Activated CD4-positive, alpha-beta T cell treated with anti-CD3 and anti-CD28 coated beads for 36 hours (primary cell): ENCODE measurements at regions not wholly inside any gene's neighbourhood (a gene's known extent, or its start where the extent isn't known, plus 50 kb on each side); places are given as distances from the start of the nearest gene placed in this dataset.

ENCODE experiments used
- ATAC-seq: fragments of 200-7000 bp; cut with Tn5 transposase; one replicate; pipeline ENCODE4 v1.10.0; 2021; ENCODE audit warnings: mild to moderate bottlenecking, moderate library complexity
- CTCF ChIA-PET: fragments of 350-600 bp; sonication (Branson Sonifier 250); formaldehyde crosslinking; loops from one replicate; lab custom pipeline; 2021; ENCODE audit warnings: antibody characterized with exemption; lab: Charles Lee
- POLR2A ChIA-PET: fragments of 350-600 bp; sonication (Branson Sonifier 250); formaldehyde crosslinking; loops from one replicate; lab custom pipeline; 2021; ENCODE audit warnings: antibody characterized with exemption, inconsistent platforms; lab: Charles Lee
- DNase-seq: peaks from one replicate; pipeline ENCODE4 v3.0.0-alpha.2; 2020
- H3K27ac Mint-ChIP-seq: one replicate; pipeline ENCODE4 v1.8.0; 2021; ENCODE audit warnings: mixed read lengths
- H3K27me3 Mint-ChIP-seq: one replicate; pipeline ENCODE4 v1.8.0; 2021; ENCODE audit warnings: mixed read lengths
- H3K36me3 Mint-ChIP-seq: one replicate; pipeline ENCODE4 v1.8.0; 2021; ENCODE audit warnings: low read depth, mixed read lengths
- H3K4me1 Mint-ChIP-seq: one replicate; pipeline ENCODE4 v1.8.0; 2021; ENCODE audit warnings: mixed read lengths
- H3K4me3 Mint-ChIP-seq: one replicate; pipeline ENCODE4 v1.8.0; 2021; ENCODE audit warnings: mild to moderate bottlenecking, moderate library complexity, mixed read lengths
- H3K9me3 Mint-ChIP-seq: one replicate; pipeline ENCODE4 v1.8.0; 2021; ENCODE audit warnings: low read depth, mixed read lengths
- intact Hi-C, 2 experiments: fragments of 100-400 bp; cut with DNase I in 1 of 2; cut with micrococcal nuclease in 1 of 2; formaldehyde crosslinking; loops; one replicate each; pipeline versions ENCODE4 v1.14.2 to v1.15.1; 2022 to 2024; cut with DNase I, micrococcal nuclease

DNA sequence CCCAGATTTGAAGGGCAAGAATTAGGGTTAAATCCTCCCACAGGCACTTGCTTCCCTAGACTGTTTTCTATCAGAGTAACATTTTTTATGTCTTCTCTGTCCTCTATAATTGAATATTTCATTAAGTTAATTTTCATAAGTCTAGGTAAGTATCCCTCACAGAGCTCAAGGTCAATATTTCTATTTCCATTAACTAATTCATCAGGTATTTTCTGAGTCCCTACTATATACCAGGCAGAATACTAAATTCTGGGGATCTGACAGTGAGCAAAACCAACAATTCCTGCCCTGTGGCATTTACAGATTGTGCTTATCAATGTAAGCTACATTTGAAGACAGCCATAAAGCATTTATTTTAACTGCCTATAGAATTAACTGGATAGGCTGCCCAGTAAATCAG lies 86.4 kb upstream of the RBBP8 start:
- Mint-ChIP-seq H3K4me1 (peaks cover 4% of the 10 kb centered on the region), H3K27me3 (peaks cover 2% of the 10 kb centered on the region), H3K36me3 (no peaks in the 10 kb centered on the region), H3K9me3 (no peaks in the 10 kb centered on the region), H3K27ac (no peak overlapping the region), H3K4me3 (no peak overlapping the region)
- intact Hi-C loops: no loop called here
- no peak for DNase-seq
- CTCF ChIA-PET: interaction anchor here (0.6 to 1.9 kb wide), 2 partner anchors 48 to 70 kb away, joined by 3 to 8 read pairs; no protein-coding TSS in a partner anchor
- no peak for ATAC-seq
- POLR2A ChIA-PET: interaction anchor here (0.6 kb wide), 1 partner anchor 9 kb away, joined by 3 read pairs; no protein-coding TSS in a partner anchor

DNA sequence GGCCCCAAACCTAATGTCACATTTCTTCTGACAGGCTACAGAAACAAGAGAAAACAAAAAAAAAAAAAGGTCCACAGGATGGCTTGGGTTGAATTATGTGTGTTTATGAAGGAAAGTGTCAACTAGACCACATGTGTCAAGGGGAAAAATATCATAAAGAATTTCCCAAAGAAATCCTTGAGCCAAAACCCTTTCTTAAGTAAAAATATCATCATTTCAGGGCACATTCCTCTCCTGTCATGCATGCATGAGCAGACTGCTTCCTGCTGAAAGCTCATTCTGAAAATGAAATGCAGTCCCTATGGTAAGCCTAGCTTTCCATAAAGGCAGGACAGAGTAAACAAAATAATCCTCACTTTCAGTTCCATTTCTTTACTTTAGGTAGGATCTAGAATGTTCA lies 85.7 kb upstream of the RBBP8 start:
- Mint-ChIP-seq H3K27ac (no peak overlapping the region), H3K27me3 (peaks cover 2% of the 10 kb centered on the region), H3K4me1 (peaks cover 4% of the 10 kb centered on the region), H3K36me3 (no peaks in the 10 kb centered on the region), H3K9me3 (no peaks in the 10 kb centered on the region), H3K4me3 (no peak overlapping the region)
- POLR2A ChIA-PET: no interaction called here
- DNase-seq (no peak), ATAC-seq (no peak)
- intact Hi-C loops: no loop called here
- CTCF ChIA-PET: interaction anchor here (1.0 to 1.1 kb wide), 2 partner anchors 8 to 10 kb away, joined by 3 to 4 read pairs; no protein-coding TSS in a partner anchor

DNA sequence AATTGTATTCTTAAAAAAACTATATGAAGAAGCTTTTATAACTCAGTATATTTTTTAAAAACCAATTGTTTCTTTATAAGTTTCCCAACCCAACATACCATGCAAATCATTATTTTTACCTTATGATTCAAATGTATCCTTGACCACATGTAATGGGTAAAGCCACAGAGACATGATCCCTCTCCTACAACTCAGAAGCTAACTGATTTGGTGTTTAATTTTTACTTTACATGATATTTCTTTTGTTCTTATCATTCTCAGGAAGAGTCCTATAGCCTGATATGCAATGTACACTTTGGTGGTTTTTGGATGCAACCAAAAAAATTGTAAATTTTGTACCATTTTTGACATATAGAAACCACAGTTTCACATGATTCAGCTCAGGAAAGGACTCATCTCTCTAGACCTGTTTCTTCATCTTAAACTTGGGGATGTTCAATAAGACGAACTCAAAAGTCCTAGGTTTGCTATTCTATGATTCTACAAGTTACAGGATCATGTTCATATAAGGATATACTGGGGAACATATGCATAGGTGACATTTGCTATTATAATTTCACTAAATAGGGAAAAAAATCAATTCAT lies 85.2 kb upstream of the RBBP8 start:
- DNase-seq (no peak), ATAC-seq (peak; percentile 47)
- ChIA-PET CTCF (interaction anchor here (1.0 to 1.1 kb wide), 2 partner anchors 8 to 9 kb away, joined by 3 to 4 read pairs; no protein-coding TSS in a partner anchor), POLR2A (interaction anchor here (0.7 kb wide), 1 partner anchor 9 kb away, joined by 3 read pairs; no protein-coding TSS in a partner anchor)
- Mint-ChIP-seq H3K4me1 (peaks cover 4% of the 10 kb centered on the region), H3K27ac (no peak overlapping the region), H3K27me3 (peaks cover 2% of the 10 kb centered on the region), H3K9me3 (no peaks in the 10 kb centered on the region), H3K36me3 (no peaks in the 10 kb centered on the region), H3K4me3 (no peak overlapping the region)
- intact Hi-C loops: no loop called here

DNA sequence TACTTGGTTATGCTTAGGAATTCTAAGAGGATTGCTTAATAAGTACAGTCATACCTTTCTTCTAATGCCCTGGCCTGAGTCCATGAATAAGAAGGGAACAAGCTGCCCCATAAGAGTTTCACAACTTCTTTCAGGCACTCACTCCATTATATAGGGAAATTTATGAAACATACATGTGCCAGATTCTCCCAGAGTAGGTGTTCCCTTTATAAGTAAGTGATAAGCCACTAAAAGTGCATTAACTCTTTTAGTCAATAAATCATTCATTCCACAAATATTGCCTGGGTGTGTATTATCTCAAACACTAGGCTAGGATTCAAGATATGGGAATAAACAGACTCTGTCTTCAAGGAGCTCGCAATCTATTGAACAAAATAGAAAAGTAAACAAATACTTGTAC lies 84.5 kb upstream of the RBBP8 start:
- H3K9me3 Mint-ChIP-seq: no peaks in the 10 kb centered on the region
- no peaks in the 10 kb centered on the region for H3K36me3 Mint-ChIP-seq
- ATAC-seq (no peak), DNase-seq (no peak)
- ChIA-PET POLR2A (interaction anchor here (0.7 kb wide), 1 partner anchor 10 kb away, joined by 3 read pairs; no protein-coding TSS in a partner anchor), CTCF (interaction anchor here (1.0 kb wide), 1 partner anchor 9 kb away, joined by 4 read pairs; no protein-coding TSS in a partner anchor)
- peaks cover 4% of the 10 kb centered on the region for H3K27me3 Mint-ChIP-seq
- no peak overlapping the region for H3K4me3 Mint-ChIP-seq
- intact Hi-C loops: no loop called here
- peaks cover 4% of the 10 kb centered on the region for H3K4me1 Mint-ChIP-seq
- H3K27ac Mint-ChIP-seq: no peak overlapping the region

DNA sequence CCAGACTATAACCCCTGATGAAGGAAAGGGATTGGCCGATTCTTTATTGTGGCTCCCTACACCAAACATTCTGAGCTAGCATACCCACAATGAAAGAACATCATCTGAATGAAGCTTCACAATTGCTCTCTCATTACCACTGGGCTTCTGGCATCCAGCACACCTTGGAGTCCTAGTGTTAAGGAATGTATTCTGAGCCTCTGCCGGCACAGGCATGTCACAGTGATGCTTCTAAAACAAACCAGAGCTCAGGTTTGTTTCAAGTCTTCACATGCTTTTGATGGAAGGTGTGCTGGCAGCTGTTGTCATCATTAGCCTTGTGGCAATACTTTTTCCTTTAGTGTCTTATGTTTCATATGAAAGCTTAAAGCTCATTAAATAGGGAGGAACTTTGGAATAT lies 76.3 kb upstream of the RBBP8 start:
- DNase-seq (no peak), ATAC-seq (no peak)
- H3K36me3 Mint-ChIP-seq: no peaks in the 10 kb centered on the region
- no peak overlapping the region for H3K4me3 Mint-ChIP-seq
- intact Hi-C loops: no loop called here
- ChIA-PET CTCF (interaction anchor here (0.9 to 1.2 kb wide), 2 partner anchors 9 to 58 kb away, joined by 4 read pairs; no protein-coding TSS in a partner anchor), POLR2A (interaction anchor here (0.6 kb wide), 1 partner anchor 149 kb away, joined by 3 read pairs; no protein-coding TSS in a partner anchor)
- no peak overlapping the region for H3K27ac Mint-ChIP-seq
- H3K27me3 Mint-ChIP-seq: peaks cover 31% of the 10 kb centered on the region
- no peaks in the 10 kb centered on the region for H3K4me1 Mint-ChIP-seq
- H3K9me3 Mint-ChIP-seq: no peaks in the 10 kb centered on the region

DNA sequence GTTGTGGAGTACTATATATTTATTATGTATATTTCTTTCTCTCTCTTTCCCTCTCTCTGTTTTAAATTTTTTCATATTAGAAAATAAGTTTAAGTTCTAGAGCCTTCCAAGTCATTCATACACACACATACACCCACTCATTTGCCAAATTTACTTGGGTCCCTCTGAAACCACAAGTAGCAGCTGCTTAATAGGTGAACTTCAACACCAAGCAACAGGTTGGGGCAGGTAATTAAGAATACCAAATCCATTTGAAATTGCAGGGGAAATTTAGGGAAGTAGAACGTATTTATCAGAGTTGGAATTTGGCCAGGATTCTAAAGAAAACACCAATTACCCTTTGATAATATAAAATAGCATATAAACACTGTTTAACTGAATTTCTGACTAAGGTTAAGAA lies 75.0 kb upstream of the RBBP8 start:
- Mint-ChIP-seq H3K4me1 (no peaks in the 10 kb centered on the region), H3K27me3 (peaks cover 35% of the 10 kb centered on the region), H3K4me3 (no peak overlapping the region), H3K27ac (no peak overlapping the region), H3K36me3 (no peaks in the 10 kb centered on the region), H3K9me3 (no peaks in the 10 kb centered on the region)
- ATAC-seq (no peak), DNase-seq (no peak)
- POLR2A ChIA-PET: no interaction called here
- CTCF ChIA-PET: interaction anchor here (1.2 kb wide), 1 partner anchor 10 kb away, joined by 4 read pairs; no protein-coding TSS in a partner anchor
- intact Hi-C loops: no loop called here

DNA sequence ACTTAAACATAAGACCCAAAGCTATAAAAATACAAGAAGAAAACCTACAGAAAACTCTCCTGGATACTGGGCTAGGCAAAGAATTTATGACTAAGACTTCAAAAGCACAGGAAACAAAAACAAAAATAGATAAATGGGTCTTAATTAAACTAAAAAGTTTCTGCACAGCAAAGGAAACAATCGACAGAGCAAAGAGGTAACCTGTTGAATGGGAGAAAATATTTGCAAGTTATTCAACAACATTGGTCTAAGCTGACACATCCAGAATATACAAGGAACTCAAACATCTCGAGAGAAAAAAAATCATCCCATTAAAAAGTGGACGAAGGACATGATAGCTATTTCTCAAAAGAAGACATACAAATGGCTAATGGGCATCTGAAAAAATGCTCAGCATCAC lies 72.3 kb upstream of the RBBP8 start:
- POLR2A ChIA-PET: no interaction called here
- DNase-seq: no peak
- CTCF ChIA-PET: interaction anchor here (0.7 kb wide), 1 partner anchor 43 kb away, joined by 3 read pairs; no protein-coding TSS in a partner anchor
- H3K36me3 Mint-ChIP-seq: no peaks in the 10 kb centered on the region
- no peak overlapping the region for H3K4me3 Mint-ChIP-seq
- no peaks in the 10 kb centered on the region for H3K4me1 Mint-ChIP-seq
- H3K27ac Mint-ChIP-seq: no peak overlapping the region
- no peak for ATAC-seq
- intact Hi-C loops: no loop called here
- H3K9me3 Mint-ChIP-seq: no peaks in the 10 kb centered on the region
- peaks cover 42% of the 10 kb centered on the region for H3K27me3 Mint-ChIP-seq

DNA sequence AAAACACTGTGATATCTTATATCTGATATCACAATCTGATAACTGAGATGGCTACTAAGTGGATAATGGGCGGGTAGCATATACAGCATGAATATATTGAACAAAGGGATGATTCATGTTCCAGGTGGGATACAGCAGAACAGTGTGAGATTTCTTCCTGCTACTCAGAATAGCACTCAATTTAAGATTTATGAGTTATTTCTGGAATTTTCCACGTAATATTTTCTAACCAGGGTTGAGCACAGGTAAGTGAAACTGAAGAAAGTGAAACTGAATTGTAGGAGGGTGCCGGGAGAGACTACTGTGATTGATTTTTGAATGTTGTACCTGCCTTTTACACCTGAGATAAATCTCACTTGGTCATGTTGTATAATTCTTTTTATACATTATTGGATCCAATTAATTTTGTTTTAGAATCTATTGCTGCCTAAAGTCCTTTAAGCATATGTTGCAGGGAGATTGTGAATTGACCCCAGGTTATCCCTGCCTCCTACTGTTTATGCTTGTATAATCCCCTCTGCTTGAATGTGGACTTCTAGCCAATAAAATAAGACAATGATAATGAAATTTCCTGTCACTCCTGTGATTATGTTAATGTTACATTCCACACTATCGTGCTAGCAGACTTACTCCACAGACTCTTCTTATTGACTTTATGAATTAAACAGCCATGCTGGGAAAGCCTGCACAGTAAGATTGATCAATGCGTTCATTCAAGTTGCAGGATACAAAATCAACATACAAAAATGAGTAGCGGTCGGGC lies 67.6 kb upstream of the RBBP8 start:
- Mint-ChIP-seq H3K27me3 (peaks cover 34% of the 10 kb centered on the region), H3K36me3 (no peaks in the 10 kb centered on the region), H3K27ac (no peak overlapping the region), H3K9me3 (no peaks in the 10 kb centered on the region), H3K4me1 (no peaks in the 10 kb centered on the region), H3K4me3 (no peak overlapping the region)
- DNase-seq: no peak
- intact Hi-C loops: no loop called here
- CTCF ChIA-PET: no interaction called here
- ATAC-seq: no peak
- POLR2A ChIA-PET: no interaction called here

DNA sequence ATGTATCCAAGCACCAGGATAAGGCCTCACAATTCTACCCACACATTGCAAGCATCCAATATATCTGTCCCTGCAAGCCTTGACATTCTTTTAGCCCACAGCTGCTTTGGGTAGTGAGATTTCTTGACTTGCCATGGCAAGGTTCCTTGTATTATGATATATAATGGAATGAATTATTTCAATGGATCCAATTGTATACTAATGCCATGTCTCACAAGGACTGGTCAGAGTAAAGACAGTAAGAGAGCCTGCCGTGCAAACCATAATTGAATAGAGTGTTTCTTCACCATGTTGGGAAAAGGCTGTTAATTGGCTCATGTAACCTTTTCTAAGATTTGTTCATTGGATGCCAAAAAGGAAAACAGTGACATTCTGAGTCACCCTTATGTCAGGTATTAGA lies 64.3 kb upstream of the RBBP8 start:
- ChIA-PET CTCF (no interaction called here), POLR2A (no interaction called here)
- Mint-ChIP-seq H3K27ac (no peak overlapping the region), H3K4me1 (peaks cover 8% of the 10 kb centered on the region), H3K9me3 (no peaks in the 10 kb centered on the region), H3K4me3 (no peak overlapping the region), H3K27me3 (peaks cover 18% of the 10 kb centered on the region), H3K36me3 (no peaks in the 10 kb centered on the region)
- DNase-seq (no peak), ATAC-seq (no peak)
- intact Hi-C loops: no loop called here

DNA sequence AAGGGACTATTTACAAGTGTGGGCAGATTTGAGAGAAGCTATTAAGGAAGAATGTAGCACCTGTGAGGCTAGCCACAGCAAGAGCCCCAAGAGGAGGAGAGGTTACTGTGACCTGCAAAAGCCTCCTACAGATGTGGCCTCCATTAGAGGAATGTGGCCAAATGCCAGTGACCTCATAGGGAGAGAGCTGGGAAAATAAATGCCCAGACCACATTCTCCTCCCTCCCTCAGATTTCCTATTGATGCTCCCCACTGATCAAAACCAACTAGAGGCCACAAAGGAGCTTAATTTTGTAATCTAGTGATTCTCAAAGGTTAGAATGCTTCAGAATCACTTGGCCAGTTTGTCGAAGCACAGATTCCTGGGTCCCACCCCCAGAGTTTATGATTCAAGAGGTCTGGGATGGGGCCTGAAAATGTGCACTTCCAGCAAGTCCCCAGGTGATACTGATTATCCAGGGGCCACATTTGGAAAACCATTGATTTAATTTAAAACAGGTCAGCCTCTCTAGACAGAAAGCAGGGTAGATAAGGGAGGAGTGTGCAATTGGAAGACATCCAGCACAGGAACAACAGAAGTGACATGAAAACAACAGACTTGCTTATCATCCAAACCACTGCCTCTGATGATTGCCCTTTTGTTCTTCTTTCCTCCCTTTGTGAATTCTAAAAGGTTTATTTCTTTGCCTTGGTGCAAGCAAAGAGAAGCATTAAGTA lies 61.2 kb upstream of the RBBP8 start:
- peaks cover 8% of the 10 kb centered on the region for H3K4me1 Mint-ChIP-seq
- H3K4me3 Mint-ChIP-seq: no peak overlapping the region
- ChIA-PET POLR2A (no interaction called here), CTCF (interaction anchor here (1.0 kb wide), 1 partner anchor 10 kb away, joined by 3 read pairs; no protein-coding TSS in a partner anchor)
- H3K27ac Mint-ChIP-seq: no peak overlapping the region
- DNase-seq: no peak
- H3K27me3 Mint-ChIP-seq: peaks cover 7% of the 10 kb centered on the region
- H3K36me3 Mint-ChIP-seq: no peaks in the 10 kb centered on the region
- H3K9me3 Mint-ChIP-seq: no peaks in the 10 kb centered on the region
- ATAC-seq: no peak
- intact Hi-C loops: no loop called here

DNA sequence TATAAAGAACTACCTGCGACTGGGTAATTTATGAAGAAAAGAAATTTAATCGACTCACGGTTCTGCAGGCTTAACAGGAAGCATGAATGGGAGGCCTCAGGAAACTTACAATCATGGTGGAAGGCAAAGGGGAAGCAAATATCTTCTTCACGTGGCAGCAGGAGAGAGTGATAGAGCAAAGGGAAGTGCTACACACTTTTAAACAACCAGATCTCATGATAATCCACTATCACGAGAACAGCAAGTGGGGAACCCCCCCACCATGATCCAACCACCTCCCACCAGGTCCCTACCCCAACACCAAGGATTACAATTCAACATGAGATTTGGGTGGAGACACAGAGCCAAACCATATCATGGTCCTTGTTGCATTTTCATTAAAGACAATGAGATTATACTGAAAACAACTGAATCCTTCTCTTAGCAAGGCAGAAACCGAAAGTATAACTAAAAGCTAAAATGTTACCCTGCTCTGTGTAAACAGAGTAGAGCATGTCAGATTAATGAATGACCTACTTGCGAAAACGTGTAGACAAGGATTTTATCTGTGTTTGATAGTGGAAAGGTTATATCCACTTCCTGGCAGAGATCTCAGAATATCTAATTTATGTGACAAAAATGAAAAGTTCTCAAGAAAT lies 60.1 kb upstream of the RBBP8 start:
- Mint-ChIP-seq H3K4me3 (no peak overlapping the region), H3K4me1 (peaks cover 8% of the 10 kb centered on the region)

More for the DNA sequence above, 60.1 kb upstream of the RBBP8 start:
- POLR2A ChIA-PET: interaction anchor here (0.5 kb wide), 1 partner anchor 251 kb away, joined by 3 read pairs; no protein-coding TSS in a partner anchor
- peak; percentile 64 for ATAC-seq
- CTCF ChIA-PET: no interaction called here
- peaks cover 7% of the 10 kb centered on the region for H3K27me3 Mint-ChIP-seq
- peak overlapping the region; percentile 22 for H3K27ac Mint-ChIP-seq
- H3K36me3 Mint-ChIP-seq: no peaks in the 10 kb centered on the region
- H3K9me3 Mint-ChIP-seq: no peaks in the 10 kb centered on the region
- intact Hi-C loops: no loop called here
- DNase-seq: no peak
